ENCODE measurements at regions not wholly inside any gene's neighbourhood (a gene's known extent, or its start where the extent isn't known, plus 50 kb on each side); places are given as distances from the start of the nearest gene placed in this dataset.

GRCh38 chr2:128602699-128603101 is 284.0 kb upstream of the HS6ST1 start:
- TF ChIP-seq FOXJ3 (CRISPR knock-in tag; IDR thresholded peaks at IDR 0.05; ENCODE audit: borderline replicate concordance) (no peak), TP53 (CRISPR knock-in tag; IDR thresholded peaks at IDR 0.05) (no peak), ETV6 (CRISPR knock-in tag; IDR thresholded peaks at IDR 0.05) (no peak), FOXP1 (CRISPR knock-in tag; IDR thresholded peaks at IDR 0.05; ENCODE audit: borderline replicate concordance) (no peak), IRF2 (CRISPR knock-in tag; IDR thresholded peaks at IDR 0.05; ENCODE audit: borderline replicate concordance, low read depth) (no peak), MAX (CRISPR knock-in tag; IDR thresholded peaks at IDR 0.05) (no peak), ELF4 (CRISPR knock-in tag; IDR thresholded peaks at IDR 0.05; ENCODE audit: low read depth) (no peak), ATF3 (CRISPR knock-in tag; conservative IDR thresholded peaks at IDR 0.05) (no peak), ATF2 (CRISPR knock-in tag; IDR thresholded peaks at IDR 0.05; ENCODE audit: borderline replicate concordance, low read depth) (no peak), CTCF (IDR thresholded peaks at IDR 0.05) (no peak), SP1 (CRISPR knock-in tag; conservative IDR thresholded peaks at IDR 0.05) (no peak)
